Keratinocyte (primary cell): ENCODE measurements at regions not wholly inside any gene's neighbourhood (a gene's known extent, or its start where the extent isn't known, plus 50 kb on each side); places are given as distances from the start of the nearest gene placed in this dataset.

Source experiments
- EZH2 ChIP-seq: IDR thresholded peaks from one replicate; pipeline ENCODE4 v1.6.1; 2012; ENCODE audit warnings: inconsistent platforms, mild to moderate bottlenecking, low read length, moderate library complexity
- TF ChIP-seq, protein P1 (sequence below), 3 experiments: IDR thresholded peaks in 1 of 3; conservative IDR thresholded peaks in 1 of 3; optimal IDR thresholded peaks in 1 of 3; 2 replicates in 2 of 3; 3 replicates in 1 of 3; pipeline versions ENCODE3 to v1.5.1; 2011; ENCODE audit warnings: low read length in 3 of 3, mild to moderate bottlenecking in 3 of 3, moderate library complexity in 2 of 3, control low read depth in 1 of 3, inconsistent platforms in 1 of 3; ENCODE audit not compliant: insufficient read depth in 2 of 3; ENCODE audit errors: extremely low read depth in 1 of 3

DNA sequence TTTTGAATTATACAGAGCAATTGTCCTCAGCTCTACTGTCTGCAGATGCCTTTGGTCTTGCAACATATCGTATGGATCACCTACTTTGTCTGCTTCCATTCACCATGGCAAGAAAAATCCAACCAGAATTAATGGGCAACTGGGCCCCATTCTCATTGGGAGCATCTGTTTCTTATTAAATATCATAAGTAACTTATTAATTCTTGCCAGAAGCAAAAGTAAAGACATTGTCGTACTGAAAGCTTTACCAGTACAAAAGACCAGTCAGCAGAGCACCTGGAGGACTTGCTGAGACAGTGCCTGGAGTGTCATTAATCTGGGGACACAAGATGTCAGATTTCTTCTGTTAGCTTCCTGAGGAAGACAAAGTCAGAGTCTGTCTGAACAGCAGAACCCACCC lies 404.5 kb downstream of the INHBA start:
- TF ChIP-seq, protein P1, sequence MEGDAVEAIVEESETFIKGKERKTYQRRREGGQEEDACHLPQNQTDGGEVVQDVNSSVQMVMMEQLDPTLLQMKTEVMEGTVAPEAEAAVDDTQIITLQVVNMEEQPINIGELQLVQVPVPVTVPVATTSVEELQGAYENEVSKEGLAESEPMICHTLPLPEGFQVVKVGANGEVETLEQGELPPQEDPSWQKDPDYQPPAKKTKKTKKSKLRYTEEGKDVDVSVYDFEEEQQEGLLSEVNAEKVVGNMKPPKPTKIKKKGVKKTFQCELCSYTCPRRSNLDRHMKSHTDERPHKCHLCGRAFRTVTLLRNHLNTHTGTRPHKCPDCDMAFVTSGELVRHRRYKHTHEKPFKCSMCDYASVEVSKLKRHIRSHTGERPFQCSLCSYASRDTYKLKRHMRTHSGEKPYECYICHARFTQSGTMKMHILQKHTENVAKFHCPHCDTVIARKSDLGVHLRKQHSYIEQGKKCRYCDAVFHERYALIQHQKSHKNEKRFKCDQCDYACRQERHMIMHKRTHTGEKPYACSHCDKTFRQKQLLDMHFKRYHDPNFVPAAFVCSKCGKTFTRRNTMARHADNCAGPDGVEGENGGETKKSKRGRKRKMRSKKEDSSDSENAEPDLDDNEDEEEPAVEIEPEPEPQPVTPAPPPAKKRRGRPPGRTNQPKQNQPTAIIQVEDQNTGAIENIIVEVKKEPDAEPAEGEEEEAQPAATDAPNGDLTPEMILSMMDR (optimal IDR thresholded peaks at IDR 0.05 in 1 of 3, IDR thresholded peaks at IDR 0.05 in 1 of 3, conservative IDR thresholded peaks at IDR 0.05 in 1 of 3; ENCODE audit: extremely low read depth in 1 of 3, insufficient read depth in 2 of 3, low read length in 3 of 3) = no peak
- no peak for TF ChIP-seq EZH2
